Skeletal muscle satellite cell (primary cell): ENCODE measurements at regions not wholly inside any gene's neighbourhood (a gene's known extent, or its start where the extent isn't known, plus 50 kb on each side); places are given as distances from the start of the nearest gene placed in this dataset.
A peak's percentile ranks its signal among the peaks of the same experiment; 100 is the strongest.

Experiments
- H3K27me3 ChIP-seq: 2 replicates; pipeline ENCODE4 v1.7.0; 2013; ENCODE audit warnings: low read length; ENCODE audit not compliant: control insufficient read depth, insufficient read depth
- H3K36me3 ChIP-seq: 2 replicates; pipeline ENCODE4 v1.7.0; 2013; ENCODE audit warnings: mild to moderate bottlenecking, control low read depth, low read length; ENCODE audit not compliant: insufficient read depth
- H3K4me1 ChIP-seq: 2 replicates; pipeline ENCODE4 v1.7.0; 2013; ENCODE audit warnings: low read length; ENCODE audit not compliant: control insufficient read depth, insufficient read depth
- H3K4me2 ChIP-seq: 2 replicates; pipeline ENCODE4 v1.7.0; 2013; ENCODE audit warnings: mild to moderate bottlenecking, low read length
- H3K4me3 ChIP-seq: 2 replicates; pipeline ENCODE4 v1.7.0; 2013; ENCODE audit warnings: low read length
- H3K9ac ChIP-seq: 2 replicates; pipeline ENCODE4 v1.7.0; 2013; ENCODE audit warnings: mild to moderate bottlenecking, low read depth, low read length, moderate library complexity
- H3K9me3 ChIP-seq: replicated peaks from 2 replicates; pipeline ENCODE4 v1.7.0; 2013; ENCODE audit warnings: mild to moderate bottlenecking, control low read depth, low read length

DNA sequence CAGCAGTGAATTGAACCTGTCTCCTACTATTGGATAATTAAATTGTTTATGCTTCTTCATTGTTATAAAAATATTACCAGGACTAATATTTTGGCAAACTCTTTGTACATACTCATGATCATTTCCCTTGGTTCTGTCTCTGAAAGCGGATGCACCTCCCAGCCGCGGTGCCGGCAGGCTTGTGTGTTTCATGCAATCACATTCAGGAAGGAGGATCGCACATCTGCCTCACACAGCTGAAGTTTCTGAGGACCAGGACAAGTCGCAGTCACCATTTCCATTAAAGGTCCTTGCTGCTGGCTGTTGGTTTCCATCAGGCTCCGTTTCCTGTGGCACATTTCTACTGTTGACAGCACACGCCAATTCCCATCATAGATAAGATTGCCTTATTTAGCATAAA, 117.8 kb upstream of the SHH start:
- Histone ChIP-seq H3K4me2 (no peak overlapping the region), H3K9me3 (no peaks in the 10 kb centered on the region), H3K36me3 (no peaks in the 10 kb centered on the region), H3K9ac (no peak overlapping the region), H3K27me3 (peaks cover 7% of the 10 kb centered on the region), H3K4me3 (no peak overlapping the region), H3K4me1 (no peaks in the 10 kb centered on the region)

GRCh38 chr7:155928583-155928982, 116.3 kb upstream of the SHH start:
- Histone ChIP-seq H3K4me2 (no peak overlapping the region), H3K9me3 (no peaks in the 10 kb centered on the region), H3K4me1 (no peaks in the 10 kb centered on the region), H3K27me3 (peaks cover 7% of the 10 kb centered on the region), H3K36me3 (no peaks in the 10 kb centered on the region), H3K9ac (no peak overlapping the region), H3K4me3 (no peak overlapping the region)

DNA sequence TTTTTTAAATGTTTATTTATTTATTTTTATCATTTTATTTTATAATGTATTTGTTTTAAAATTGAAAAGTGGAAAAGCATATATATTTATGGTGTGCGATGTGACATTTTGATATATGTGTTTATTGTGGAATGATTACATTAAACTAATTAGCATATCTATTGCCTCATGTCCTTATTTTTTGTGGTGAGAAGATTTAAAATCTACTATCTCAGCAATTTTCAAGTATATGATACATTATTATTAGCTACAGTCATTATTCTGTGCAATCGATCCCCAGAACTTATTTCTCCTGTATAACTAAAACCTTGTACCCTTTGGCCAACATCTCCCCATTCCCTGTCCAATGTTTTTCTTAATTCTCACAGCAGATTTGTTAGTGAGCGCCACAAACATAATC, 115.6 kb upstream of the SHH start:
- Histone ChIP-seq H3K9me3 (no peaks in the 10 kb centered on the region), H3K9ac (no peak overlapping the region), H3K4me3 (no peak overlapping the region), H3K4me2 (no peak overlapping the region), H3K4me1 (no peaks in the 10 kb centered on the region), H3K27me3 (peaks cover 7% of the 10 kb centered on the region), H3K36me3 (no peaks in the 10 kb centered on the region)

- peaks cover 7% of the 10 kb centered on the region for H3K27me3 ChIP-seq
- no peaks in the 10 kb centered on the region for H3K4me1 ChIP-seq
- H3K36me3 ChIP-seq = no peaks in the 10 kb centered on the region
- H3K4me2 ChIP-seq = no peak overlapping the region
- H3K9ac ChIP-seq = no peak overlapping the region
- no peaks in the 10 kb centered on the region for H3K9me3 ChIP-seq
- no peak overlapping the region for H3K4me3 ChIP-seq
Measured at GRCh38 chr7:155925682-155926081, 113.4 kb upstream of the SHH start.

GRCh38 chr7:155922067-155922816, 110.0 kb upstream of the SHH start:
- Histone ChIP-seq H3K4me1 (peaks cover 7% of the 10 kb centered on the region), H3K27me3 (no peaks in the 10 kb centered on the region), H3K4me2 (no peak overlapping the region), H3K9ac (no peak overlapping the region), H3K36me3 (no peaks in the 10 kb centered on the region), H3K4me3 (no peak overlapping the region), H3K9me3 (no peaks in the 10 kb centered on the region)

- no peak overlapping the region for H3K4me2 ChIP-seq
- no peaks in the 10 kb centered on the region for H3K36me3 ChIP-seq
- no peak overlapping the region for H3K4me3 ChIP-seq
- no peak overlapping the region for H3K9ac ChIP-seq
- no peaks in the 10 kb centered on the region for H3K27me3 ChIP-seq
- H3K4me1 ChIP-seq = peaks cover 7% of the 10 kb centered on the region
- H3K9me3 ChIP-seq = no peaks in the 10 kb centered on the region
Measured at GRCh38 chr7:155921804-155922066, 109.5 kb upstream of the SHH start.

DNA sequence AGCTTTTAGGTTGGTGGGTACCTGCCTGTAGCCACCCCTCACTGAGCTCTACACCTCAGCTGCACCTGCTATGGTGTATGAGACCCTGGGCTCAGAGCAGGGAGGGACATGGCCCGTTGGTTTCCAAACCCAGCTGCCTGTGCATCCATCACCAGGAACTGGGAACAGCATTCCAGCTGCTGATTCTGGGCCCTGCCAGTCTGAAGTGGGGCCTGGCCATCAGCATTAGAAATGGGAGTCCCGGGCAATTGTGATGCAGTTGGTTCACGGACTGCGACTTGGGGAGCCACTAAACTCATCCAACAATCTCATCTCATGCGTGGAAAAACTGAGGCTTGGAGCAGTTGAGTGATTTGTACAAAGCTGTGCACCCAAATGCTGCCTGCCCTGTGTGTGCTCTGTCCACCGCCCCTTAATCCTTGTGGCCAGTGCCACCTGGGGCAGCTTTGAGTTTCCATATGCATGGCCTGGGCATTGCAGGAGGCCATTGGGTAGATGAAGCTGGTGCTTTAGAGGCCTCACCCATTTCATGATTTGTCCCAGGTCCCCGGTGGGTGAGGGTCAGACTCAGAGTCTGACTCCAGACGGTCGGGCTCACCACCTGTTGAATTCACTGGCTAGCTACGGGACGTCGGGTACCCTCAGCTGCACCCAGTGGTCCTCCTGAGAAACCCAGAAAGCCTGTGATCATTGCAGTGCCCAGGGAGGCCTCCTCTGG, 109.0 kb upstream of the SHH start:
- Histone ChIP-seq H3K9me3 (no peaks in the 10 kb centered on the region), H3K36me3 (no peaks in the 10 kb centered on the region), H3K4me3 (no peak overlapping the region), H3K4me2 (no peak overlapping the region), H3K4me1 (peaks cover 7% of the 10 kb centered on the region), H3K9ac (no peak overlapping the region), H3K27me3 (no peaks in the 10 kb centered on the region)

GRCh38 chr7:155920068-155920461, 107.8 kb upstream of the SHH start:
- no peak overlapping the region for H3K4me3 ChIP-seq
- H3K9me3 ChIP-seq = no peaks in the 10 kb centered on the region
- no peak overlapping the region for H3K9ac ChIP-seq

GRCh38 chr7:155919391-155920067, 107.3 kb upstream of the SHH start:
- H3K4me3 ChIP-seq = no peak overlapping the region
- peak overlapping the region; percentile 29 for H3K4me2 ChIP-seq
- H3K36me3 ChIP-seq = no peaks in the 10 kb centered on the region
- peaks cover 7% of the 10 kb centered on the region for H3K4me1 ChIP-seq
- H3K27me3 ChIP-seq = no peaks in the 10 kb centered on the region
- no peaks in the 10 kb centered on the region for H3K9me3 ChIP-seq
- H3K9ac ChIP-seq = no peak overlapping the region

More at GRCh38 chr7:155920068-155920461, 107.8 kb upstream of the SHH start:
- Histone ChIP-seq H3K4me1 (peaks cover 7% of the 10 kb centered on the region), H3K4me2 (no peak overlapping the region), H3K36me3 (no peaks in the 10 kb centered on the region), H3K27me3 (no peaks in the 10 kb centered on the region)

- Histone ChIP-seq H3K27me3 (no peaks in the 10 kb centered on the region), H3K9me3 (no peaks in the 10 kb centered on the region), H3K4me3 (no peak overlapping the region), H3K4me2 (peak overlapping the region; percentile 29), H3K36me3 (no peaks in the 10 kb centered on the region), H3K4me1 (peaks cover 7% of the 10 kb centered on the region), H3K9ac (no peak overlapping the region)
Measured at GRCh38 chr7:155918720-155919390, 106.6 kb upstream of the SHH start.

- Histone ChIP-seq H3K36me3 (no peaks in the 10 kb centered on the region), H3K9me3 (no peaks in the 10 kb centered on the region), H3K4me1 (peaks cover 7% of the 10 kb centered on the region), H3K4me2 (no peak overlapping the region), H3K4me3 (no peak overlapping the region), H3K27me3 (no peaks in the 10 kb centered on the region), H3K9ac (no peak overlapping the region)
Measured at GRCh38 chr7:155917836-155918430, 105.7 kb upstream of the SHH start.
